ENCODE measurements at regions not wholly inside any gene's neighbourhood (a gene's known extent, or its start where the extent isn't known, plus 50 kb on each side); places are given as distances from the start of the nearest gene placed in this dataset.

- no peak for TF ChIP-seq ZBTB21 (CRISPR knock-in tag; IDR thresholded peaks at IDR 0.05)
- TF ChIP-seq ZNF609 (CRISPR knock-in tag; IDR thresholded peaks at IDR 0.05; ENCODE audit: borderline replicate concordance): no peak
- TF ChIP-seq NCOA5 (CRISPR knock-in tag; IDR thresholded peaks at IDR 0.05): no peak
- TF ChIP-seq GLI4 (CRISPR knock-in tag; IDR thresholded peaks at IDR 0.05; ENCODE audit: borderline replicate concordance): no peak
- no peak for TF ChIP-seq SIX4 (CRISPR knock-in tag; IDR thresholded peaks at IDR 0.05)
These were observed 155.0 kb upstream of the RTL1 start (continued) for GRCh38 chr14:101058571-101058970.

- Histone ChIP-seq H4K20me1 (ENCODE audit: insufficient read depth, low read length) (no peaks in the 10 kb centered on the region), H3K4me1 (ENCODE audit: insufficient read depth, low read length) (no peaks in the 10 kb centered on the region), H3K27ac (ENCODE audit: extremely low read length, insufficient read depth, low read length) (no peak overlapping the region), H3K79me2 (ENCODE audit: insufficient read depth, low read length) (no peaks in the 10 kb centered on the region), H3K4me3 (replicated peaks in 1 of 3; ENCODE audit: insufficient read depth in 1 of 3, low read depth in 2 of 3, low read length in 3 of 3) (no peak overlapping the region), H2AFZ (ENCODE audit: low read length) (no peak overlapping the region), H3K4me2 (ENCODE audit: low read depth, low read length) (no peak overlapping the region), H3K27me3 (ENCODE audit: control insufficient read depth in 1 of 2, insufficient read depth in 2 of 2, low read length in 2 of 2) (peaks cover 11 to 78% of the 10 kb centered on the region in 2 experiments), H3K36me3 (replicated peaks in 1 of 2; ENCODE audit: control insufficient read depth in 1 of 2, insufficient read depth in 2 of 2, low read length in 2 of 2) (no peaks in the 10 kb centered on the region), H3K9me3 (ENCODE audit: low read length) (0 out of 2 replicates have a peak, but pooled peaks cover 5% of the 10 kb centered on the region), H3K9ac (ENCODE audit: insufficient read depth, low read depth, low read length) (no peak overlapping the region)
- no TSS peak for BruUV-seq (replicated peaks)
- POLR2A ChIA-PET: no interaction called here
- in situ Hi-C loops (cut with HindIII; ENCODE audit: extremely low pct_ligation_motif_present, low pct_unique_long_range_greater_than_20kb) (no loop called here), intact Hi-C loops (cut with micrococcal nuclease; ENCODE audit: unreplicated experiment) (no loop called here)
- ATAC-seq (no peak), FAIRE-seq (no peak), DNase-seq (ENCODE audit: low spot score) (no peak)
- WGBS (ENCODE audit: low lambda C conversion rate): 49% methylated on average over 16 of the region's 19 CpGs
- CTCF ChIA-PET (ENCODE audit: low intra/inter-chr PET ratio, low total read pairs): no interaction called here
- TF ChIP-seq ZNF670 (CRISPR knock-in tag; IDR thresholded peaks at IDR 0.05; ENCODE audit: borderline replicate concordance) (no peak), REPIN1 (CRISPR knock-in tag; IDR thresholded peaks at IDR 0.05; ENCODE audit: borderline replicate concordance, low read depth) (no peak), RORA (CRISPR knock-in tag; IDR thresholded peaks at IDR 0.05) (no peak), REL (CRISPR knock-in tag; conservative IDR thresholded peaks at IDR 0.05) (no peak), ZNF33A (CRISPR knock-in tag; IDR thresholded peaks at IDR 0.05; ENCODE audit: borderline replicate concordance) (no peak), SP4 (CRISPR knock-in tag; IDR thresholded peaks at IDR 0.05) (no peak), ZNF431 (CRISPR knock-in tag; IDR thresholded peaks at IDR 0.05; ENCODE audit: borderline replicate concordance, low read depth) (no peak), PHF5A (CRISPR knock-in tag; IDR thresholded peaks at IDR 0.05; ENCODE audit: low read depth, unreplicated experiment) (no peak), RFX5 (IDR thresholded peaks at IDR 0.05; ENCODE audit: low read depth, low read length) (no peak), ZNF251 (CRISPR knock-in tag; IDR thresholded peaks at IDR 0.05) (no peak), PAXIP1 (CRISPR knock-in tag; conservative IDR thresholded peaks at IDR 0.05) (no peak), NCOR1 (IDR thresholded peaks at IDR 0.05; ENCODE audit: borderline replicate concordance, low read length) (no peak)
These were observed 156.7 kb upstream of the RTL1 start for GRCh38 chr14:101060171-101060601.
